ENCODE measurements at regions not wholly inside any gene's neighbourhood (a gene's known extent, or its start where the extent isn't known, plus 50 kb on each side); places are given as distances from the start of the nearest gene placed in this dataset.

- Histone ChIP-seq H3K27me3 (replicated peaks; ENCODE audit: insufficient read depth, low read depth, low read length, poor library complexity) (no peaks in the 10 kb centered on the region), H3K4me1 (ENCODE audit: insufficient read depth, low read length, poor library complexity, severe bottlenecking) (no peaks in the 10 kb centered on the region), H3K9me3 (ENCODE audit: low read depth, low read length, poor library complexity, severe bottlenecking) (no peaks in the 10 kb centered on the region), H3K27ac (ENCODE audit: low read depth, low read length, poor library complexity, severe bottlenecking) (no peak overlapping the region), H3K4me3 (ENCODE audit: low read depth, low read length, poor library complexity, severe bottlenecking) (no peak overlapping the region), H3K36me3 (ENCODE audit: insufficient read depth, low read length, poor library complexity, severe bottlenecking) (no peaks in the 10 kb centered on the region)
- intact Hi-C loops (cut with micrococcal nuclease; ENCODE audit: unreplicated experiment) = no loop called here
- DNase-seq (ENCODE audit: low spot score) = no peak
- POLR2A ChIA-PET (ENCODE audit: low non-redundant PET) = no interaction called here
- no peak for TF ChIP-seq EZH2 (IDR thresholded peaks at IDR 0.05; ENCODE audit: borderline replicate concordance, low read depth, low read length, poor library complexity, severe bottlenecking)
- TF ChIP-seq, protein P1, sequence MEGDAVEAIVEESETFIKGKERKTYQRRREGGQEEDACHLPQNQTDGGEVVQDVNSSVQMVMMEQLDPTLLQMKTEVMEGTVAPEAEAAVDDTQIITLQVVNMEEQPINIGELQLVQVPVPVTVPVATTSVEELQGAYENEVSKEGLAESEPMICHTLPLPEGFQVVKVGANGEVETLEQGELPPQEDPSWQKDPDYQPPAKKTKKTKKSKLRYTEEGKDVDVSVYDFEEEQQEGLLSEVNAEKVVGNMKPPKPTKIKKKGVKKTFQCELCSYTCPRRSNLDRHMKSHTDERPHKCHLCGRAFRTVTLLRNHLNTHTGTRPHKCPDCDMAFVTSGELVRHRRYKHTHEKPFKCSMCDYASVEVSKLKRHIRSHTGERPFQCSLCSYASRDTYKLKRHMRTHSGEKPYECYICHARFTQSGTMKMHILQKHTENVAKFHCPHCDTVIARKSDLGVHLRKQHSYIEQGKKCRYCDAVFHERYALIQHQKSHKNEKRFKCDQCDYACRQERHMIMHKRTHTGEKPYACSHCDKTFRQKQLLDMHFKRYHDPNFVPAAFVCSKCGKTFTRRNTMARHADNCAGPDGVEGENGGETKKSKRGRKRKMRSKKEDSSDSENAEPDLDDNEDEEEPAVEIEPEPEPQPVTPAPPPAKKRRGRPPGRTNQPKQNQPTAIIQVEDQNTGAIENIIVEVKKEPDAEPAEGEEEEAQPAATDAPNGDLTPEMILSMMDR (conservative IDR thresholded peaks at IDR 0.05; ENCODE audit: low read depth, low read length) = no peak
- BruUV-seq (replicated peaks) = no TSS peak
- CTCF ChIA-PET = no interaction called here
Measured at GRCh38 chr3:72113564-72113963, 328.6 kb upstream of the PROK2 start.

GRCh38 chr3:72112435-72112834 is 327.5 kb upstream of the PROK2 start:
- no peak for TF ChIP-seq EZH2 (IDR thresholded peaks at IDR 0.05; ENCODE audit: borderline replicate concordance, low read depth, low read length, poor library complexity, severe bottlenecking)
- TF ChIP-seq, protein P1 (conservative IDR thresholded peaks at IDR 0.05; ENCODE audit: low read depth, low read length) = no peak
- Histone ChIP-seq H3K4me1 (ENCODE audit: insufficient read depth, low read length, poor library complexity, severe bottlenecking) (no peaks in the 10 kb centered on the region), H3K36me3 (ENCODE audit: insufficient read depth, low read length, poor library complexity, severe bottlenecking) (no peaks in the 10 kb centered on the region), H3K9me3 (ENCODE audit: low read depth, low read length, poor library complexity, severe bottlenecking) (no peaks in the 10 kb centered on the region), H3K4me3 (ENCODE audit: low read depth, low read length, poor library complexity, severe bottlenecking) (no peak overlapping the region), H3K27me3 (replicated peaks; ENCODE audit: insufficient read depth, low read depth, low read length, poor library complexity) (no peaks in the 10 kb centered on the region), H3K27ac (ENCODE audit: low read depth, low read length, poor library complexity, severe bottlenecking) (no peak overlapping the region)
- BruUV-seq (replicated peaks) = no TSS peak
- ChIA-PET POLR2A (ENCODE audit: low non-redundant PET) (no interaction called here), CTCF (no interaction called here)
- no peak for DNase-seq (ENCODE audit: low spot score)
- intact Hi-C loops (cut with micrococcal nuclease; ENCODE audit: unreplicated experiment) = no loop called here

DNA sequence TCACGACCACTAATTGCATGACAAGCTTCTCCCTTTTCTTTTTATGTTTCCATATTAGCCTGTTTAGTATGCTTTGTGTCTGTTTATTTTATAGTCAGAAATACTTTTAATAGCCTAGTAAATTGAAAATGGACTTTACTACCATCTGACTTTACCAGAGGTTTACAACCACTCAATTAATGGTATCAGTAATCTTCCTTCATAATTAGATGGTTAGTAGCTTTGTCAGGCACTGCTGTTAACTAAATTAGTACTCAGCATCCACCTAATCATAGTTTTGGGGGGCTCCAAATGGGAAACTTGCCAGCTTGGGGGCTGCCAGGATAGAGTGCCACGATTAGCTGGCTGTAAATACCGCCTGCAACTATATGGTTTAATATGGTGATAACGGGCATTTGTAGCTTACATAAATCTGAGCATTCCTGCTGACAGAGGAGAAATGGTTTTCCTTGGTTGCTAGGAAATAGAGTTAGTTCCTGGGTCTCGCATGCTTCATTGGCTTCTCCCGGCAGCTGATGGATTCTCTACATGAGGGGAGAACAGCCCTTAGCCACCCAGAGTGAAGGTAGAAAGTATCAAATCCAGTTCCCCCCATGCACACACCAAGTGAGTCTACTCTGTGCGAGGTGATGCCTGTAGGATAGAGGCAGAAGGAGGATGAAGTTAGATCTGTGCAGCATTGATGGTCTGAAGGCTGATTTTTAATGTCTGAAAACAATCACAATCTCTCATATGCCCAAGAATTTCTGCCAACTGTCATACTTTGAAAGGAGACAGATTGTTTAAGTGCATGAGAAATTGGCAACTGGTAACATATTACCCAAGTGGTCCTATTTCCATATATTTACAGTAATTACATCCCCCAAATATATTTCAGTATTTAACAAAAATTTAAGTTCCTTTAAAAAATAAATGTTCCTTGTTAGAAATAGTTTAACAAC is 326.6 kb upstream of the PROK2 start:
- BruUV-seq (replicated peaks) = no TSS peak
- ChIA-PET POLR2A (ENCODE audit: low non-redundant PET) (no interaction called here), CTCF (no interaction called here)
- no peaks in the 10 kb centered on the region for H3K4me1 ChIP-seq (ENCODE audit: insufficient read depth, low read length, poor library complexity, severe bottlenecking)
- TF ChIP-seq, protein P1 (conservative IDR thresholded peaks at IDR 0.05; ENCODE audit: low read depth, low read length) = no peak
- TF ChIP-seq EZH2 (IDR thresholded peaks at IDR 0.05; ENCODE audit: borderline replicate concordance, low read depth, low read length, poor library complexity, severe bottlenecking) = no peak
- no peaks in the 10 kb centered on the region for H3K9me3 ChIP-seq (ENCODE audit: low read depth, low read length, poor library complexity, severe bottlenecking)
- H3K4me3 ChIP-seq (ENCODE audit: low read depth, low read length, poor library complexity, severe bottlenecking) = no peak overlapping the region
- H3K27me3 ChIP-seq (replicated peaks; ENCODE audit: insufficient read depth, low read depth, low read length, poor library complexity) = no peaks in the 10 kb centered on the region
- no peak for DNase-seq (ENCODE audit: low spot score)
- intact Hi-C loops (cut with micrococcal nuclease; ENCODE audit: unreplicated experiment) = no loop called here
- H3K27ac ChIP-seq (ENCODE audit: low read depth, low read length, poor library complexity, severe bottlenecking) = no peak overlapping the region
- H3K36me3 ChIP-seq (ENCODE audit: insufficient read depth, low read length, poor library complexity, severe bottlenecking) = no peaks in the 10 kb centered on the region
